Panc1 (cell line): ENCODE measurements at regions not wholly inside any gene's neighbourhood (a gene's known extent, or its start where the extent isn't known, plus 50 kb on each side); places are given as distances from the start of the nearest gene placed in this dataset.

Experiments used
- ATAC-seq: fragments of 200-7000 bp; cut with Tn5 transposase; 2 replicates; pipeline ENCODE4 v1.9.1; 2020; ENCODE audit warnings: mild to moderate bottlenecking, moderate library complexity
- BruUV-seq: library from RNA; stranded (reverse); fragments of 400-500 nt; replicated peaks from 2 replicates; lab custom pipeline; 2021; lab: Mats Ljungman, UMichigan
- CTCF ChIA-PET: fragments of 300-600 bp; sonication (Branson Sonifier 250); formaldehyde crosslinking; loops from one replicate; lab custom pipeline; 2022; ENCODE audit warnings: antibody characterized with exemption; lab: Charles Lee
- POLR2A ChIA-PET: fragments of 300-600 bp; sonication (Branson Sonifier 250); formaldehyde crosslinking; loops from one replicate; lab custom pipeline; 2022; ENCODE audit warnings: antibody characterized with exemption; lab: Charles Lee
- DNase-seq: peaks from one replicate; pipeline ENCODE4 v3.0.0-alpha.2; 2010; ENCODE audit warnings: low read depth, low spot score
- H3K27ac ChIP-seq: 2 replicates; pipeline ENCODE4 v1.5.1; 2011; ENCODE audit warnings: mild to moderate bottlenecking, low read length, inconsistent platforms
- H3K27me3 ChIP-seq: fragments of 200-500 bp; sonication (Bioruptor generic); 2 replicates; pipeline ENCODE4 v1.6.0; 2014; ENCODE audit warnings: low read length, inconsistent platforms; ENCODE audit not compliant: control insufficient read depth, insufficient read depth
- H3K36me3 ChIP-seq: fragments of 200-500 bp; sonication (Bioruptor generic); 2 replicates; pipeline ENCODE4 v1.5.1; 2014; ENCODE audit warnings: inconsistent platforms, mild to moderate bottlenecking, low read length, moderate library complexity; ENCODE audit not compliant: control insufficient read depth, insufficient read depth
- H3K4me1 ChIP-seq: 2 replicates; pipeline ENCODE4 v1.5.1; 2011; ENCODE audit warnings: inconsistent platforms, mild to moderate bottlenecking, low read length, moderate library complexity; ENCODE audit not compliant: control insufficient read depth, insufficient read depth
- H3K4me3 ChIP-seq, 2 experiments: 2 replicates each; pipeline ENCODE4 v1.5.1; 2011 to 2012; ENCODE audit warnings: low read depth in 2 of 2, low read length in 2 of 2, mild to moderate bottlenecking in 2 of 2, inconsistent platforms in 1 of 2, moderate library complexity in 1 of 2
- H3K9me3 ChIP-seq: fragments of 200-500 bp; sonication (Bioruptor generic); 2 replicates; pipeline ENCODE4 v1.5.1; 2014; ENCODE audit warnings: low read depth, mild to moderate bottlenecking, inconsistent platforms, low read length, moderate library complexity; ENCODE audit not compliant: control insufficient read depth, insufficient read depth
- POLR2AphosphoS5 ChIP-seq: IDR thresholded peaks from 2 replicates; pipeline ENCODE4 v1.6.1; 2012; ENCODE audit warnings: mild to moderate bottlenecking, low read depth, low read length, moderate library complexity
- SIN3A ChIP-seq: IDR thresholded peaks from 2 replicates; pipeline ENCODE4 v1.6.1; 2012; ENCODE audit warnings: low read depth, mild to moderate bottlenecking, low read length, moderate library complexity, borderline replicate concordance; ENCODE audit not compliant: insufficient read depth
- TCF7L2 ChIP-seq: IDR thresholded peaks from 2 replicates; pipeline ENCODE4 v1.6.1; 2011; ENCODE audit warnings: mild to moderate bottlenecking, low read depth, low read length, inconsistent platforms
- in situ Hi-C: cut with HindIII; loops from 2 replicates; pipeline ENCODE4 v1.10.0; 2016; ENCODE audit warnings: low sequenced_read_pairs, low pct_unique_long_range_greater_than_20kb
- intact Hi-C: fragments of 100-400 bp; cut with micrococcal nuclease; formaldehyde crosslinking; loops from one replicate; pipeline ENCODE4 v1.10.0; 2022; ENCODE audit not compliant: unreplicated experiment
- TF ChIP-seq, protein P1 (sequence below): fragments of 450-650 bp; IDR thresholded peaks from 2 replicates; pipeline ENCODE4 v1.5.1; 2017; ENCODE audit warnings: mild to moderate bottlenecking
- TF ChIP-seq, protein P2 (sequence below), 2 experiments: IDR thresholded peaks; 2 replicates each; pipeline ENCODE4 v1.6.1; 2011 to 2012; ENCODE audit warnings: low read depth in 2 of 2, control low read depth in 1 of 2, low read length in 1 of 2, mild to moderate bottlenecking in 1 of 2, moderate library complexity in 1 of 2; ENCODE audit not compliant: insufficient read depth in 1 of 2

DNA sequence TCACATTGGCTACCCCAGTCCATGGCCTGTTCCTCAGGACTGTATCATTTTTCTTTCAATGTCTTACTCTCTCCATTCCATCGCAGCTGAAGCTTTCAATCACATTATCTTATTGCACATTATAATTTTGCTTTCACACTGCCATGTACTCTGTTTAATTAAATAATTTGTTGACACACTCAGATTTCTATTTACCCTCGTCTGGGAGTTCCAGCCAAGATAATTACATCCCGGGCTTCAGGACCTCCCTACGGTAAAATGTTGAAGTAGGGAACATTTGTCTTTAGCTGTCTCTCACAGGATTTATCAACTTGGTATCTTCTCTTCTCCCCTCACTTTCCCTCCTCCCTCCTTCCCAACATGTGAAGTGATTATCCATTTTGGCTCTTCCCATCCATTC, 177.2 kb upstream of the RASSF8 start:
- Histone ChIP-seq H3K4me3 (no peak overlapping the region), H3K4me1 (0 out of 2 replicates have a peak, but pooled peaks cover 2% of the 10 kb centered on the region), H3K27me3 (no peaks in the 10 kb centered on the region; the same call in 1 of the 2 replicates), H3K27ac (no peak overlapping the region), H3K36me3 (no peaks in the 10 kb centered on the region), H3K9me3 (no peaks in the 10 kb centered on the region)
- ChIA-PET POLR2A (interaction anchor here (0.5 kb wide), 1 partner anchor 206 kb away, joined by 6 read pairs; no protein-coding TSS in a partner anchor), CTCF (no interaction called here)
- DNase-seq (no peak), ATAC-seq (no peak)
- no TSS peak for BruUV-seq
- in situ Hi-C loops (no loop called here), intact Hi-C loops (loop anchor here (5.0 kb wide), 1 partner anchor 51 kb away; no protein-coding TSS in a partner anchor)
- TF ChIP-seq, protein P1, sequence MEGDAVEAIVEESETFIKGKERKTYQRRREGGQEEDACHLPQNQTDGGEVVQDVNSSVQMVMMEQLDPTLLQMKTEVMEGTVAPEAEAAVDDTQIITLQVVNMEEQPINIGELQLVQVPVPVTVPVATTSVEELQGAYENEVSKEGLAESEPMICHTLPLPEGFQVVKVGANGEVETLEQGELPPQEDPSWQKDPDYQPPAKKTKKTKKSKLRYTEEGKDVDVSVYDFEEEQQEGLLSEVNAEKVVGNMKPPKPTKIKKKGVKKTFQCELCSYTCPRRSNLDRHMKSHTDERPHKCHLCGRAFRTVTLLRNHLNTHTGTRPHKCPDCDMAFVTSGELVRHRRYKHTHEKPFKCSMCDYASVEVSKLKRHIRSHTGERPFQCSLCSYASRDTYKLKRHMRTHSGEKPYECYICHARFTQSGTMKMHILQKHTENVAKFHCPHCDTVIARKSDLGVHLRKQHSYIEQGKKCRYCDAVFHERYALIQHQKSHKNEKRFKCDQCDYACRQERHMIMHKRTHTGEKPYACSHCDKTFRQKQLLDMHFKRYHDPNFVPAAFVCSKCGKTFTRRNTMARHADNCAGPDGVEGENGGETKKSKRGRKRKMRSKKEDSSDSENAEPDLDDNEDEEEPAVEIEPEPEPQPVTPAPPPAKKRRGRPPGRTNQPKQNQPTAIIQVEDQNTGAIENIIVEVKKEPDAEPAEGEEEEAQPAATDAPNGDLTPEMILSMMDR, result no peak
- TF ChIP-seq TCF7L2 (no peak), SIN3A (no peak), POLR2AphosphoS5 (no peak)
- TF ChIP-seq, protein P2, sequence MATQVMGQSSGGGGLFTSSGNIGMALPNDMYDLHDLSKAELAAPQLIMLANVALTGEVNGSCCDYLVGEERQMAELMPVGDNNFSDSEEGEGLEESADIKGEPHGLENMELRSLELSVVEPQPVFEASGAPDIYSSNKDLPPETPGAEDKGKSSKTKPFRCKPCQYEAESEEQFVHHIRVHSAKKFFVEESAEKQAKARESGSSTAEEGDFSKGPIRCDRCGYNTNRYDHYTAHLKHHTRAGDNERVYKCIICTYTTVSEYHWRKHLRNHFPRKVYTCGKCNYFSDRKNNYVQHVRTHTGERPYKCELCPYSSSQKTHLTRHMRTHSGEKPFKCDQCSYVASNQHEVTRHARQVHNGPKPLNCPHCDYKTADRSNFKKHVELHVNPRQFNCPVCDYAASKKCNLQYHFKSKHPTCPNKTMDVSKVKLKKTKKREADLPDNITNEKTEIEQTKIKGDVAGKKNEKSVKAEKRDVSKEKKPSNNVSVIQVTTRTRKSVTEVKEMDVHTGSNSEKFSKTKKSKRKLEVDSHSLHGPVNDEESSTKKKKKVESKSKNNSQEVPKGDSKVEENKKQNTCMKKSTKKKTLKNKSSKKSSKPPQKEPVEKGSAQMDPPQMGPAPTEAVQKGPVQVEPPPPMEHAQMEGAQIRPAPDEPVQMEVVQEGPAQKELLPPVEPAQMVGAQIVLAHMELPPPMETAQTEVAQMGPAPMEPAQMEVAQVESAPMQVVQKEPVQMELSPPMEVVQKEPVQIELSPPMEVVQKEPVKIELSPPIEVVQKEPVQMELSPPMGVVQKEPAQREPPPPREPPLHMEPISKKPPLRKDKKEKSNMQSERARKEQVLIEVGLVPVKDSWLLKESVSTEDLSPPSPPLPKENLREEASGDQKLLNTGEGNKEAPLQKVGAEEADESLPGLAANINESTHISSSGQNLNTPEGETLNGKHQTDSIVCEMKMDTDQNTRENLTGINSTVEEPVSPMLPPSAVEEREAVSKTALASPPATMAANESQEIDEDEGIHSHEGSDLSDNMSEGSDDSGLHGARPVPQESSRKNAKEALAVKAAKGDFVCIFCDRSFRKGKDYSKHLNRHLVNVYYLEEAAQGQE (IDR thresholded peaks at IDR 0.05; ENCODE audit: insufficient read depth in 1 of 2, low read depth in 2 of 2, low read length in 1 of 2), result no peak

DNA sequence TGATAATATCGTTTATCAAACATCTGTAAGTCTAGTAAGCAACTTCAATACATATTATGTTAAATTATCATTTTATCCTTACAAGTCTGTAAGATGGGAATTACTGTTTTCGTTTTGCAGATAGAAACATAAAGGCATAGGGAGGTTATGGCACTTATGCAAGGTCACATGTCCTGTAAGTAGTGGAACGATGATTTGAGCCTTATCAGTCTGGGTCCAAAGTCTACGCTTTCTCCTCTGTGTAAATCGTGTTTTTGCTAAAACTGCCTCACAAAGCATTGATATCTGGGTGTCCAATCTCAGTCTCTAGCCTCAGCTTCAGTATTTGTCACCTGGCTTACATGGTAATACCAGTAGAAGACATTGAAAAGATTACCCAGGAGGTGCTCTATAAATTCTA, 174.9 kb upstream of the RASSF8 start:
- DNase-seq, result no peak

More for the DNA sequence above, 174.9 kb upstream of the RASSF8 start:
- H3K27me3 ChIP-seq, result no peaks in the 10 kb centered on the region; the same call in 1 of the 2 replicates
- intact Hi-C loops, result loop anchor here (5.0 kb wide), 1 partner anchor 49 kb away; no protein-coding TSS in a partner anchor
- in situ Hi-C loops, result no loop called here
- no peak for TF ChIP-seq TCF7L2
- TF ChIP-seq, protein P1, result no peak
- no peak for TF ChIP-seq SIN3A
- no peak for TF ChIP-seq POLR2AphosphoS5
- TF ChIP-seq, protein P2 (IDR thresholded peaks at IDR 0.05; ENCODE audit: insufficient read depth in 1 of 2, low read depth in 2 of 2, low read length in 1 of 2), result no peak
- H3K36me3 ChIP-seq, result no peaks in the 10 kb centered on the region
- H3K9me3 ChIP-seq, result no peaks in the 10 kb centered on the region
- H3K4me3 ChIP-seq, result no peak overlapping the region
- H3K27ac ChIP-seq, result no peak overlapping the region
- no peak for ATAC-seq
- ChIA-PET CTCF (no interaction called here), POLR2A (no interaction called here)
- no peaks in the 10 kb centered on the region for H3K4me1 ChIP-seq
- no TSS peak for BruUV-seq
